Activated T-helper 1 cell treated with Interleukin-2 at 50 U/mL for 16 hours (primary cell): ENCODE measurements at regions not wholly inside any gene's neighbourhood (a gene's known extent, or its start where the extent isn't known, plus 50 kb on each side); places are given as distances from the start of the nearest gene placed in this dataset.

Source experiments
- DNase-seq: peaks from one replicate; pipeline ENCODE4 v3.0.0-alpha.2; 2020; ENCODE audit warnings: low read depth

- no peak for DNase-seq
Measured at GRCh38 chr6:168883410-168884049, 370.1 kb downstream of the THBS2 start.

- no peak for DNase-seq
Measured at GRCh38 chr6:168880271-168880670, 373.4 kb downstream of the THBS2 start.

- DNase-seq, result no peak
Measured at GRCh38 chr6:168877821-168878282, 375.8 kb downstream of the THBS2 start.

DNA sequence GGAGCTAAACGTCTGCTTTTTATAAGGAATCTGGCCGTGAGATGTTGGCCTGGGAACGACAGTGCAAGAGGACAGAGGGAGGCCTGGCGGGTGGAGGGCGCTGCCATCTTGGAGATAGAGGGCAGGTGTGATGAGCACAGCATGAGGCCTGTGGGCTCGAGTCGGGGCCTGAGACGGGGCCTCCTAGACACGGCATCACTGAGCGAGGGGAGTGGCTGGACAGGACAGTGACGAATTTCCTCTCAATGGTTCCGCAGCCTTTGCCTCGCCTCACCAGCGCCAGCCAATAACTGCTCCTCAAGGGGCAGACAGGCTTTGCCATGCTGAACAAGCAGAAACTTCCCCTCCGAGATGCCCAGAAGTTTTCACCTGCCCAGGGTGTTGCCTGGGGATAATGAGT is 376.7 kb downstream of the THBS2 start:
- DNase-seq, result no peak

- no peak for DNase-seq
Measured at GRCh38 chr6:168875811-168876576, 377.7 kb downstream of the THBS2 start.

GRCh38 chr6:168874637-168875036 is 379.0 kb downstream of the THBS2 start:
- DNase-seq, result no peak

DNA sequence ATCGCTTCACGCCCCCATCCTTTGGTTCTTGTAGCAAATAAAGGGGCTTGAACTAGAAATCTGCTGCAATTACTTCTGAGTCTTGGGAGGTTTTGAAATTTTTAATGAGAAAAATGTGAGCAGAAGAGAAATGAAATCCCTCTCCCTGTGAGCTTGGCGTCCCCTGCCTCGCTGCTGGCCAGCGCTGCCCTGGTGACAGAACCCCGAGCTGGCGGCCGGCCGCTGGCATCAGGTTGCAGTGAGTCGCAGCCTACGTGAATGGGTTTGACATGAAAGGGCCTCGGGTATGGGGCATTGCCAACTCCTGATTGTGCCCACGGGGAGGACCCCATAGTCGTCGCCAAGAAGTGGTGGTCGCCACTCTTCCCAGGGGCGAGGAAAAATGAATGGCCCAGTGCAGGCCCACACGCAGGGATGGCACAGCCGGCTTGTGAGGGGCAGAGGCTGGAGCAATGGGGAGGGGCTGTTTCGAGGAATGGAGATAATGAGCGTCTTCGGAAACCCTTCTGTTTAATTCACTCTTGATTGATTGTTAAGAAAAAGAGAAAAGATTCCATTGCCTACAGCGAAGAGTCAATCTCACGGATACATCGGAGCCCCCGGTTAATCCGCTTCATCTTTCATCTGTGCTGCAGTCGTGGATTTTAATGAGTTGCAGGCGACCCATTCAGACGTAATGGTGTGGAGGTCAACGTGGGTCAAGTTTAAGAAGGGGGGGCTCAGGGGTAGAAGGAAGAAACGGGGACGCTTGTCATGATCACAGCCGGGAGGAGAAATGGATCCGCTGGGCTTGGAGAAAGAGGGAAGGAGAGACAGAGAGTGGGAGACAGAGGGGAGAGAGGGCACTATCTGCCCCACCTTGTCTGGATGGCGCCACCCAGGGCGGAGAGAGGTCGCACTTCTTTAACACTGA is 380.1 kb downstream of the THBS2 start:
- no peak for DNase-seq

GRCh38 chr6:168871642-168872315 is 381.9 kb downstream of the THBS2 start:
- no peak for DNase-seq

DNA sequence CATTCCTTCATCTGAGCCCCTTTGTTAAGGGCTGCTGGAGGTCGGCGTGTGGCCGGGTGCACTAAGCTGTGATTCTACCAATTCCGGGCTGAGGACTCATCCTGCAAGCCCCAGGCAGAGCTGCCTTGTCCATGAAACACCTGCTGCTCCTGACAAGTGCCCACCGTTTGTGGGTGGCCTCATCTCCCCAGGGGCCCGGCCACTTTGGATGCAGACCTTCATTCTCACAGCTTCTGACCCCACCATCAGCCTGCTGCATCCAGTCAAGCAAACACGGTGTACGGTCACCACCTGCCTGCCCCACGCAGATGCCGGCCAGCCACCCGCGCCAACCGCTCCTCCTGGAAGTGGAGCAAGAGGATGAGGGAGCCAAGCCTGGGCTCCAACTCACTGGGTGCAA is 382.7 kb downstream of the THBS2 start:
- DNase-seq, result no peak

DNA sequence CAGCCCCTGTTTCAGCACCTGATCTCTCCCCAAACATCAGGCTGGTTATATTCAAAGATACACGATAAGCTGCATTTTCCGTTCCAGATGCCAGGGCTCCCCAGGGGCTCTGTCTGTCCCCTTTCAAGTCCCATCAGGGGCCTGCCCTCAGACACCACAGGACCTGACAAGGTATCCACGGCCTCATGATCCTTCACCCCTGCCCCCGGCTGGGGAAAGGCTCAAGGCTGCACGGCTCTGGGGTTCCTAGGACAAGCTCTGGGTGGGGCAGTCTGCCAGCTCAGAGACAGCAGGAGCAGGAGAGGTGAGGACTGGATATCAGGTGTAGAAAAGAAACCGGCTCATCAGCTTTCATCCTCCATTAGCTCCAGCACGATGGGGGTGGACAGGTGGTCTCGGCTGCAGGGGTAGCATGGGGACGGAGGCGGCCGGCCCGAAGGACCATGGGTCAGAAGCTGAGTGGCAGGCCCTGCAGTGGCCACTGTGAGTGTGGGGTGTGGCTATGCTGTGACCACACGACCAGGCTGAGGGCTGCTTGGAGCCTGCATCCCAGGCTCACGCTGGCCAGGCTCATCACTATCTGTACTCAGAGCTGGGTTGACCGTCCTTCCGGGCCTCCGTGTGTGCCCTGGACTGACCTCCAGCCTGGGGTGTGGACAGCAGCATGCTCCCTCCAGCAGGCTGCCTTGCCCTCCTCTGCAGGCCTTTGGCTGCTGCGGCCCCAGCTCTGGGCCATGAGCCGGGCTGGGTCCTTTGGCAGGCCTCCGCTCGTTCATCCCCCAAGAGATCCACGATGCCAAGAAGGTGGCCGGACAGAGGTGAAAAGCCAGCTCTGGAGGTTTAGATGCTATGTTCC is 386.2 kb downstream of the THBS2 start:
- DNase-seq, result no peak

- DNase-seq, result no peak
Measured at GRCh38 chr6:168866534-168866933, 387.1 kb downstream of the THBS2 start.

- no peak for DNase-seq
Measured at GRCh38 chr6:168865522-168865921, 388.1 kb downstream of the THBS2 start.

DNA sequence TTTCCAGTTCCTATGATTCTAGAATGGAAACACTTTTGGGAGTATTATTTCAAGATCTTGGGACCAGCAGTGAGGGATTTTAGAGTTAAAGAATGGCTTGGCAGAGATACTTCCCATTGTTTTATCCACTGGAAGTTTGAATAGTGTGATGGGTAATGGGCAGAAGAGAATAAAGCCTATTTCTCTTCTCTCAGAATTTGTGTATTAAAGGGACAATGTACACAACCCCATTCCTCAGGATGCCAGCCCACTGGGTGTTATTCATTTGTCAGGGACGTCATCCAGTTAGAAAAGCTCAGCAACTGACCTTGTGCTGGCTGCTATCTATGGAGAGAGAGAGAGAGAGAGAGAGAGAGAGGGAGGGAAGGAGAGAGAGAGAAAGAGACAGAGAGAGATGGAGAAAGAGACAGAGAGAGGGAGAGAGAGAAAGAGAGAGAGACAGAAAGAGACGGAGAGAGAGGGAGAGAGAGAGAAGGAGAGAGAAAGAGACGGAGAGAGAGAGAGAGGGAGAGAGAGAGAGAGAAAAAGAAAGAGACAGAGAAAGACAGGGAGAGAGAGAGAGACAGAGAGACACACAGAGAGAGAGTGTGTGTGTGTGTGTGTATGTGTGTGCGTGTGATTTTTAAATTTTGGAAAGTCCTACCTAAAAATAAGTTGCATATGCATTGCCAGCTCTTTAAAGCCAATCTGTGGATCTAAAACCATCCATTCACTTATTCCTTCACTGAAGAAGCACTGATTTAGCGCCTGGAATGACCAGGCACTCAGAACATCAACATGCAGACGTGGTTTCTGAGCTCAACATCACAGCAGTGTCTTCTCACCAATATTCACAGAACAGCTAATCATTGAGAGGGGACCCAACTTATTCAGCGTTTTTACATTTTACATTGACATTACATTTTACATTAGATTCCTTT is 388.8 kb downstream of the THBS2 start:
- no peak for DNase-seq

DNA sequence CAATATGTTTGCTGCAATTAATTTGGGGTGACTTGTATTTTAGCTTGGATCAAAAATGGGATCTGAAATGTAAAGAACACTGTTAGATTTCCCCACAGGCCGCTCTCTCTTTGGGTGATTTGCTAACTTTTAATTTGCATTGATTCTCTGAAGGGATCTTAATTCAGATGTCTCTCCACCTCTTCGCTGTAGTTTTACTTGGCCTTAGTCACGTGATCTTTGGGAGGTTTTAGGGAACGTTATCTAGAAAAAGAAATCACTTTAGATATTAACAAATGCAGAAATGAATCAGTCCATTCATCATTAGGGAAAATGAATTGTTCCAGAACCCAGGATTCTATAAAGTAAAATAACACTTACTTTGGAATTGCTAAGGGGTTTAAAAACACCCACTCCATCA is 390.2 kb downstream of the THBS2 start:
- no peak for DNase-seq

GRCh38 chr6:168862346-168862980 is 391.2 kb downstream of the THBS2 start:
- no peak for DNase-seq

GRCh38 chr6:168860987-168861386 is 392.7 kb downstream of the THBS2 start:
- DNase-seq, result no peak

DNA sequence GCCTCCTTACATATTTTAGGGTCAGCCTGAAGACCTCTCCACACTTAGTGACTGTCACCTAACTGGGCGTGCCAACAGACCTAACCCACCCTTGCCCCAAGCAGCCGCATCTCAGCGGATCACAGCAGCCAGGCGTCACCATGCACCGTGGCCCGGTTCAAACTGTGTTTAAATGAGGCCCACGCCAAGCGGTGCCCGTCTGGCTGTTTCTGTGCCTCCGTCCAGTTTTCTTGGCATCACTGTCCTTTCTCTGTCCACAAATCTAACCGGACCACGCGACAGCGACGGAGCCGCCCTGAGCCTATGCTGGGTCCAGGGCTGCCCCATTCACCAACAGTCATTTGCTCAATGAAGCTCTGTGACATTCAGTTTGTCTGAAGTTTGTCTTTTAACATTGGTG is 393.3 kb downstream of the THBS2 start:
- no peak for DNase-seq

DNA sequence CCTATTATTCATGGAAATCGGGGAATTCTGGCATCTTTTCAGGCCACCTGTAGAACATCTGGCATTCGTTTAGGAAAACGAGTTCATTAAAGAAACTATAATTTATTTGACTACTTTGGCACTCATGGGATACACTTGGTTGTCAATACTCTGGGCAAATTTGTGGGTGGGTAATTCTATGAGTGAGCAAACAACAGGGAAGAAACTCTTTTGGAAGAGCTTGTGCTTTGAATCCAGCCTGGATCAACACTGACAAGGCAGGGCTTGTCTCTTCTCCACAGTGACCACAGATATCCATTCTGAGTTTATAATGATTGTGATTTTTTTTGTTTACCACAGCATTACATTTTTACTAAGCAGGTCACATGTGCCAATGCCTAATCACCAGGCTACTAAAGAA is 394.7 kb downstream of the THBS2 start:
- no peak for DNase-seq

- DNase-seq, result no peak
Measured at GRCh38 chr6:168856914-168857313, 396.7 kb downstream of the THBS2 start.
